ENCODE measurements at regions not wholly inside any gene's neighbourhood (a gene's known extent, or its start where the extent isn't known, plus 50 kb on each side); places are given as distances from the start of the nearest gene placed in this dataset.

DNA sequence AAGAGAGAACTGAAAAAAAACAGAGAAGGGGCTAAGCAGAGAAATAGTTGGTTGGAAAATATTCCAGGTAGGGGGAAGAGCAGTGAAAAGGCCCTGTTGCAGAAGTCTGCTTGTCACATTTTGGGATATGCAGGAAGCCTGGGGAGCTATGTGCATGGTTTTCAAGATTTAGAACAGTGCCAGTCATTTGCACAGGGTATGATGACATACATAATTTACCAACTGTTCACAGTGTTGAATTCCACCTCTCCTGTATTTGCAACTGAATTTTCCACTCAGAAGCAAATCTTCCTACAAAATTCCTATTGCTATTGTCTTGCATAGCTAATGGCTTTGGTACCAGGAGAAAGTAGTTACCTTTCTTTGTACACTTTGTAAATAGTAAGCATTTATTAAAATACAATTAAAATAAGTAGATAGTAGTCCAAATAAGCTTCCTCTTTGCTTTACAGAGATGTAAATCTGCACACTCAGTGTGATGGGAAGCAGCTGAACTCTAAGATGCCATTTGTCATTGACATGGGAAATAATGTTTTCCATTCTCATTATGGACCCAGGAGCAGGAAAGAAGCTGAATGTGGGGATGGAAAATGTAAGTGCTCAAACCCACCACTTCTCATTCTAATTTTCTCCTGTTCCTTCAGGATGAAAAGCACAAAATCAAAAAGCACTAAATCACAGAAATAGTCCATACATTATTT, 177.4 kb downstream of the BTG1 start:
- DNase-seq, result no peak
- TF ChIP-seq POLR2A (IDR thresholded peaks at IDR 0.05) (no peak), EP300 (IDR thresholded peaks at IDR 0.05; ENCODE audit: low read depth) (no peak), CTCF (IDR thresholded peaks at IDR 0.05) (no peak), POLR2AphosphoS5 (IDR thresholded peaks at IDR 0.05) (no peak)
- intact Hi-C loops (cut with DNase I; ENCODE audit: low total_unique reads), result no loop called here
- Histone ChIP-seq H3K36me3 (no peaks in the 10 kb centered on the region), H3K9me3 (peaks cover 0 to 3% of the 10 kb centered on the region in 2 donors), H3K4me3 (no peak overlapping the region), H3K4me1 (no peaks in the 10 kb centered on the region), H3K27ac (no peak overlapping the region), H3K27me3 (no peaks in the 10 kb centered on the region)
- in situ Hi-C loops (cut with MboI; ENCODE audit: low pct_ligation_motif_present in 1 of 4, low pct_unique_long_range_greater_than_20kb in 1 of 4, low sequenced_read_pairs in 3 of 4), result no loop called here

DNA sequence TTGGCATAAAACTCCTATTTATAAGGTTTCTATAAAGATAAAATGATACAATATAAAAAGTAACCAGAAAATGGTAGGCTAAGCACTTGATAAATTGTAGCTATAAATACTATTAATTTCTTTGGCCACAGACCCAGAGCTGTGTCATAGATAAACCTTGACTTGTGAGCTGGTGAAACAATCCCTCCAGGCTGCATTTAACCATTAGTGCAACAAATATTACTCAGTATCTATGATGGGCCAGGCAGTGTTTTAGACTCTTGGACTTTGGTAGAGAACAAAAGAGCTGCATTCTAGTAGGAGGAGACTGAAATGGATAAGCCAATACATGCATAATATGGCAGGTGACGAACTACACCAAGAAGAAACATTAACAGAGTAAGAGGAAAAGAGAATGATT, 178.1 kb downstream of the BTG1 start:
- no peaks in the 10 kb centered on the region for H3K4me1 ChIP-seq
- TF ChIP-seq POLR2A (IDR thresholded peaks at IDR 0.05) (no peak), CTCF (IDR thresholded peaks at IDR 0.05) (no peak), POLR2AphosphoS5 (IDR thresholded peaks at IDR 0.05) (no peak), EP300 (IDR thresholded peaks at IDR 0.05; ENCODE audit: low read depth) (no peak)
- in situ Hi-C loops (cut with MboI; ENCODE audit: low pct_ligation_motif_present in 1 of 4, low pct_unique_long_range_greater_than_20kb in 1 of 4, low sequenced_read_pairs in 3 of 4), result no loop called here
- no peak overlapping the region for H3K4me3 ChIP-seq
- no peak for DNase-seq
- H3K9me3 ChIP-seq, result peaks cover 0 to 3% of the 10 kb centered on the region in 2 donors
- H3K27me3 ChIP-seq, result no peaks in the 10 kb centered on the region
- intact Hi-C loops (cut with DNase I; ENCODE audit: low total_unique reads), result no loop called here
- H3K36me3 ChIP-seq, result no peaks in the 10 kb centered on the region
- no peak overlapping the region for H3K27ac ChIP-seq
- WGBS, 2 donors (ENCODE audit: low coverage in 1 of 2), result 85 to 92% methylated on average over 1 of the region's 1 CpG

DNA sequence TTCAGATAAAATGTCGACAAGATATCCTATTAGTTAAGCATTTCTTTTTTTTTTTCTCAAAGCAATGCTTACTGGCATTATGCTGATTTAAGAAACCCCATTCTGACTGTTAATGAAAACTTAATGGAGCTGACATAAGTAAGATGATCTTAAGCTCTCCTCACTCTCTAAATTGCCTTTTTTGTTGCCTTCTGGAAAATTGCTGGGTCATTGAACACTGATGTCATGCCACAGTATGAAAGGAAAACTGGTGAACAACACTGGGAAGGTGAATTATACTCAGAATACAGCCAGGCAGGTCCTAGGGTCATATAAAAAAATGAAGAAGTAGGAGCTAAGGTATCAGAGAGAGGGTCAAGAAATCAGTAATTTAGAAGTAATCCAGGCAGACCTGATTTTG, 179.9 kb downstream of the BTG1 start:
- no peak for TF ChIP-seq POLR2AphosphoS5 (IDR thresholded peaks at IDR 0.05)
- no peak for TF ChIP-seq CTCF (IDR thresholded peaks at IDR 0.05)
- no peak for TF ChIP-seq POLR2A (IDR thresholded peaks at IDR 0.05)
- no peak for TF ChIP-seq EP300 (IDR thresholded peaks at IDR 0.05; ENCODE audit: low read depth)
- in situ Hi-C loops (cut with MboI; ENCODE audit: low pct_ligation_motif_present in 1 of 4, low pct_unique_long_range_greater_than_20kb in 1 of 4, low sequenced_read_pairs in 3 of 4) (no loop called here), intact Hi-C loops (cut with DNase I; ENCODE audit: low total_unique reads) (no loop called here)
- Histone ChIP-seq H3K36me3 (no peaks in the 10 kb centered on the region), H3K4me1 (no peaks in the 10 kb centered on the region), H3K9me3 (peaks cover 0 to 2% of the 10 kb centered on the region in 2 donors), H3K27ac (no peak overlapping the region), H3K4me3 (no peak overlapping the region), H3K27me3 (no peaks in the 10 kb centered on the region)
- WGBS, 2 donors (ENCODE audit: low coverage in 1 of 2), result 75 to 77% methylated on average over 1 of the region's 1 CpG
- DNase-seq, result no peak

GRCh38 chr12:91964501-91964900, 181.1 kb downstream of the BTG1 start:
- 73% methylated on average over 1 of the region's 1 CpG; no CpG with 5 or more reads in 1 of the 2 donors for WGBS, 2 donors (ENCODE audit: low coverage in 1 of 2)
- H3K27me3 ChIP-seq, result no peaks in the 10 kb centered on the region
- H3K36me3 ChIP-seq, result no peaks in the 10 kb centered on the region
- DNase-seq, result no peak
- no peaks in the 10 kb centered on the region for H3K9me3 ChIP-seq
- no peak overlapping the region for H3K27ac ChIP-seq
- H3K4me3 ChIP-seq, result no peak overlapping the region
- in situ Hi-C loops (cut with MboI; ENCODE audit: low pct_ligation_motif_present in 1 of 4, low pct_unique_long_range_greater_than_20kb in 1 of 4, low sequenced_read_pairs in 3 of 4), result no loop called here
- intact Hi-C loops (cut with DNase I; ENCODE audit: low total_unique reads), result no loop called here
- TF ChIP-seq POLR2A (IDR thresholded peaks at IDR 0.05) (no peak), CTCF (IDR thresholded peaks at IDR 0.05) (no peak), POLR2AphosphoS5 (IDR thresholded peaks at IDR 0.05) (no peak), EP300 (IDR thresholded peaks at IDR 0.05; ENCODE audit: low read depth) (no peak)
- H3K4me1 ChIP-seq, result no peaks in the 10 kb centered on the region
